ENCODE measurements at regions not wholly inside any gene's neighbourhood (a gene's known extent, or its start where the extent isn't known, plus 50 kb on each side); places are given as distances from the start of the nearest gene placed in this dataset.
"Not testable (repeated sequence)": the region's sequence is repeated elsewhere in the genome, so short reads cannot be mapped to it uniquely, and the experiment has no call there.

DNA sequence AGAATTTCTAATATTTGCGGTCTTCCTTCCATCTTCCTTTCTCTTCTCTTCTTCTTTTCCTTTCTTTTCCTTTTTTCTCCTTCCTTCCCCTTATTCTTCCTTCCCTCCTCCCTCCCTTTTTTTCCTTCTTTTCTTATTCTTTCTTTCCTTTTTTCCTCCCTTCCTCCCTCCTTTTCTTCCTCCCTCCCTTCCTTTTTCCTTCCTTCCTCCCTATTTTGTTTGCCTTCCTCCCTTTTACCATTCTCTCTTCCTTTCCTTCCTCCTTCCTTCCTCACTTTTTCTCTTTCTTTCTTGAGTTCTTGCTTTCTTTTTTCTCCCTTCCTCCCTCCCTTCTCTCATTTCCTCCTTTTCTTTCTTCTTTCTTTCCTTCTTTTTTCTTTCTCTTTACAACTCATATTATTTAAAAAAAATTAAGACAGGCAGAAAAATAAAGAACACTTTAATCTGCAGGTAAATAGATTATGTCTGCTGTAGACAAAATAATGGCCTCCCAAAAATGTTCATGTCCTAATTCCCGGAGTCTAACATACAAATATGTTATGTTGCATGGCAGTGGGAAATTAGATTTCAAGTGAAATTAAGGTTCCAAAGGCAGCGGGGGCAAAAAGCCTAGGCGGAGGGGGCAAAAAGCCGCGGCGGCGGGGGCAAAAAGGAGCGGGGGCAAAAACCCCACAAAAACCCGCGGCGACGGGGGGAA, 152.4 kb downstream of the ANKRD30BL start:
- Histone ChIP-seq H3K4me3 (replicated peaks in 1 of 3; ENCODE audit: insufficient read depth in 1 of 3, low read depth in 1 of 3, low read length in 3 of 3) (peak overlapping the region; percentile 27 to 43 (median 32)), H3K27me3 (ENCODE audit: control insufficient read depth in 2 of 2, insufficient read depth in 2 of 2, low read length in 2 of 2) (peaks cover 10 to 15% of the 10 kb centered on the region in 2 experiments), H3K9ac (replicated peaks; ENCODE audit: extremely low read depth, insufficient read depth, low read length) (no peak overlapping the region), H3K27ac (ENCODE audit: insufficient read depth, low read depth, low read length) (no peak overlapping the region), H3K9me1 (replicated peaks; ENCODE audit: control insufficient read depth, extremely low read depth, insufficient read depth, low read length) (no peaks in the 10 kb centered on the region), H3K9me3 (replicated peaks; ENCODE audit: control insufficient read depth, insufficient read depth, low read length) (no peaks in the 10 kb centered on the region), H3K36me3 (ENCODE audit: control insufficient read depth in 2 of 2, extremely low read depth in 1 of 2, insufficient read depth in 2 of 2, low read length in 2 of 2) (no peaks in the 10 kb centered on the region), H3K79me2 (ENCODE audit: control insufficient read depth, insufficient read depth, low read length) (no peaks in the 10 kb centered on the region), H4K20me1 (replicated peaks; ENCODE audit: control insufficient read depth, extremely low read depth, insufficient read depth, low read length) (no peaks in the 10 kb centered on the region), H3K4me2 (ENCODE audit: insufficient read depth, low read length) (peak overlapping the region; percentile 42), H2AFZ (ENCODE audit: low read depth, low read length) (peak overlapping the region; percentile 45), H3K4me1 (ENCODE audit: control insufficient read depth, extremely low read depth, insufficient read depth, low read length) (no peaks in the 10 kb centered on the region)
- dilution Hi-C loops (cut with MboI; ENCODE audit: extremely low pct_ligation_motif_present, low sequenced_read_pairs), result no loop called here
- ChIA-PET CTCF (no interaction called here), POLR2A (no interaction called here)
- TF ChIP-seq MYC (IDR thresholded peaks at IDR 0.05; ENCODE audit: low read depth, low read length), result no peak
- no peak for TF ChIP-seq JUN (IDR thresholded peaks at IDR 0.05; ENCODE audit: borderline replicate concordance, insufficient read depth, insufficient read length, low read depth)
- TF ChIP-seq FOS (IDR thresholded peaks at IDR 0.05; ENCODE audit: borderline replicate concordance, insufficient read depth, low read length), result no peak
- TF ChIP-seq, protein P1, sequence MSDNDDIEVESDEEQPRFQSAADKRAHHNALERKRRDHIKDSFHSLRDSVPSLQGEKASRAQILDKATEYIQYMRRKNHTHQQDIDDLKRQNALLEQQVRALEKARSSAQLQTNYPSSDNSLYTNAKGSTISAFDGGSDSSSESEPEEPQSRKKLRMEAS (IDR thresholded peaks at IDR 0.05; ENCODE audit: insufficient read depth, insufficient read length), result no peak
- TF ChIP-seq, protein P2, sequence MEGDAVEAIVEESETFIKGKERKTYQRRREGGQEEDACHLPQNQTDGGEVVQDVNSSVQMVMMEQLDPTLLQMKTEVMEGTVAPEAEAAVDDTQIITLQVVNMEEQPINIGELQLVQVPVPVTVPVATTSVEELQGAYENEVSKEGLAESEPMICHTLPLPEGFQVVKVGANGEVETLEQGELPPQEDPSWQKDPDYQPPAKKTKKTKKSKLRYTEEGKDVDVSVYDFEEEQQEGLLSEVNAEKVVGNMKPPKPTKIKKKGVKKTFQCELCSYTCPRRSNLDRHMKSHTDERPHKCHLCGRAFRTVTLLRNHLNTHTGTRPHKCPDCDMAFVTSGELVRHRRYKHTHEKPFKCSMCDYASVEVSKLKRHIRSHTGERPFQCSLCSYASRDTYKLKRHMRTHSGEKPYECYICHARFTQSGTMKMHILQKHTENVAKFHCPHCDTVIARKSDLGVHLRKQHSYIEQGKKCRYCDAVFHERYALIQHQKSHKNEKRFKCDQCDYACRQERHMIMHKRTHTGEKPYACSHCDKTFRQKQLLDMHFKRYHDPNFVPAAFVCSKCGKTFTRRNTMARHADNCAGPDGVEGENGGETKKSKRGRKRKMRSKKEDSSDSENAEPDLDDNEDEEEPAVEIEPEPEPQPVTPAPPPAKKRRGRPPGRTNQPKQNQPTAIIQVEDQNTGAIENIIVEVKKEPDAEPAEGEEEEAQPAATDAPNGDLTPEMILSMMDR (IDR thresholded peaks at IDR 0.05; ENCODE audit: extremely low read depth in 1 of 2, insufficient read depth in 1 of 2, low read depth in 1 of 2, low read length in 2 of 2), result no peak
- TF ChIP-seq GATA2 (IDR thresholded peaks at IDR 0.05; ENCODE audit: insufficient read depth, insufficient read length, low read depth, low read length), result no peak
- TF ChIP-seq EZH2 (IDR thresholded peaks at IDR 0.05; ENCODE audit: borderline replicate concordance, low read depth, low read length, severe bottlenecking), result no peak
- no peak for TF ChIP-seq POLR2A (IDR thresholded peaks at IDR 0.05; ENCODE audit: low read depth, low read length)
- FAIRE-seq (no peak), DNase-seq (ENCODE audit: low read depth, low spot score) (no peak)
- intact Hi-C loops (cut with micrococcal nuclease), result no loop called here
- BruUV-seq (replicated peaks), result no TSS peak

DNA sequence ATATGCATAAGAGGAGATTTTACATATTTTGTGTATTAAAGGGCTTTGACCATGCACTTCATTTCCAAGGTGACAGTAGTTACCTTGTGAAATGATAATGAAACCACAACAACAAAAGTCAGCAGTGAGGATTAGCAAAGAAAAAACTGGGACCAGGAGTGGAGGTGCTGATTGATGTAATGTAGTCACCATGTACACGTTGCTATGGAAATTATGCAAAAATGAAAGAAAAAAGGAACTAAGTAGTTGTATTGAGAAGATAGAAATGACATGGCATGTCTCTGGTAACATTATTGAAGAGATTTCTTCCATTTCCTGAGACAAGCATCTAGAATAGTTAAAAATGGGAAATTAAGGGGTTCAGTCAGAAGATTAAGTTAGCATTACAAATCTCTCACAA, 171.0 kb downstream of the ANKRD30BL start:
- intact Hi-C loops (cut with micrococcal nuclease); H4K20me1 ChIP-seq (replicated peaks; ENCODE audit: control insufficient read depth, extremely low read depth, insufficient read depth, low read length); H3K9me3 ChIP-seq (replicated peaks; ENCODE audit: control insufficient read depth, insufficient read depth, low read length); BruUV-seq (replicated peaks); H3K9me1 ChIP-seq (replicated peaks; ENCODE audit: control insufficient read depth, extremely low read depth, insufficient read depth, low read length); H3K4me3 ChIP-seq (replicated peaks in 1 of 3; ENCODE audit: insufficient read depth in 1 of 3, low read depth in 1 of 3, low read length in 3 of 3); H3K79me2 ChIP-seq (ENCODE audit: control insufficient read depth, insufficient read depth, low read length); DNase-seq (ENCODE audit: low read depth, low spot score); POLR2A ChIA-PET; H3K27ac ChIP-seq (ENCODE audit: insufficient read depth, low read depth, low read length); H3K36me3 ChIP-seq (ENCODE audit: control insufficient read depth in 2 of 2, extremely low read depth in 1 of 2, insufficient read depth in 2 of 2, low read length in 2 of 2); H3K4me1 ChIP-seq (ENCODE audit: control insufficient read depth, extremely low read depth, insufficient read depth, low read length); H3K9ac ChIP-seq (replicated peaks; ENCODE audit: extremely low read depth, insufficient read depth, low read length); H3K4me2 ChIP-seq (ENCODE audit: insufficient read depth, low read length); H2AFZ ChIP-seq (ENCODE audit: low read depth, low read length); dilution Hi-C loops (cut with MboI; ENCODE audit: extremely low pct_ligation_motif_present, low sequenced_read_pairs); H3K27me3 ChIP-seq (ENCODE audit: control insufficient read depth in 2 of 2, insufficient read depth in 2 of 2, low read length in 2 of 2); CTCF ChIA-PET; FAIRE-seq: not testable (repeated sequence)

DNA sequence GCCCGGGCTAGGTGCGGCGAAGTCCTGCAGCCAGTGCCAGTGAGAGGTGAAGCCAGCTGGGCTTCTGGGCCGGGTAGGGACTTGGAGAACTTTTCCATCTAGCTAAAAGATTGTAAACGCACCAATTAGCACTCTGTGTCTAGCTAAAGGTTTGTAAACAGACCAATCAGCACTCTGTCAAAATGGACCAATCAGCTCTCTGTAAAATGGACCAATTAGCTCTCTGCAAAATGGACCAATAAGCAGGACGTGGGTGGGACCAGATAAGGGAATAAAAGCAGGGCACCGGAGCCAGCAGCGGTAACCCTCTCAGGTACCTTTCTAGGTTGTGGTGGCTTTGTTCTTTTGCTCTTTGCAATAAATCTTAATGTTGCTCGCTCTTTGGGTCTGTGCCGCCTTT, 195.1 kb downstream of the ANKRD30BL start:
- H3K27me3 ChIP-seq (ENCODE audit: control insufficient read depth in 2 of 2, insufficient read depth in 2 of 2, low read length in 2 of 2); H3K4me2 ChIP-seq (ENCODE audit: insufficient read depth, low read length); H3K36me3 ChIP-seq (ENCODE audit: control insufficient read depth in 2 of 2, extremely low read depth in 1 of 2, insufficient read depth in 2 of 2, low read length in 2 of 2); dilution Hi-C loops (cut with MboI; ENCODE audit: extremely low pct_ligation_motif_present, low sequenced_read_pairs); H3K9ac ChIP-seq (replicated peaks; ENCODE audit: extremely low read depth, insufficient read depth, low read length); H3K9me3 ChIP-seq (replicated peaks; ENCODE audit: control insufficient read depth, insufficient read depth, low read length); intact Hi-C loops (cut with micrococcal nuclease); H3K27ac ChIP-seq (ENCODE audit: insufficient read depth, low read depth, low read length); H3K4me1 ChIP-seq (ENCODE audit: control insufficient read depth, extremely low read depth, insufficient read depth, low read length); H3K79me2 ChIP-seq (ENCODE audit: control insufficient read depth, insufficient read depth, low read length); H3K4me3 ChIP-seq (replicated peaks in 1 of 3; ENCODE audit: insufficient read depth in 1 of 3, low read depth in 1 of 3, low read length in 3 of 3); DNase-seq (ENCODE audit: low read depth, low spot score); FAIRE-seq; BruUV-seq (replicated peaks); H2AFZ ChIP-seq (ENCODE audit: low read depth, low read length); POLR2A ChIA-PET; CTCF ChIA-PET; H4K20me1 ChIP-seq (replicated peaks; ENCODE audit: control insufficient read depth, extremely low read depth, insufficient read depth, low read length); H3K9me1 ChIP-seq (replicated peaks; ENCODE audit: control insufficient read depth, extremely low read depth, insufficient read depth, low read length): not testable (repeated sequence)
